Vagina (tissue), 2 donors: ENCODE measurements at regions not wholly inside any gene's neighbourhood (a gene's known extent, or its start where the extent isn't known, plus 50 kb on each side); places are given as distances from the start of the nearest gene placed in this dataset.

Source experiments
- DNase-seq, 2 donors: peaks; one replicate each; pipeline ENCODE4 v3.0.0-alpha.2; 2017; ENCODE audit errors: extremely low spot score in 2 of 2
- H3K27ac ChIP-seq: fragments of 200-600 bp; sonication (generic); one replicate; pipeline ENCODE4 v1.5.1; 2019
- H3K27me3 ChIP-seq: fragments of 200-600 bp; sonication (generic); one replicate; pipeline ENCODE4 v1.5.1; 2019
- H3K36me3 ChIP-seq, 2 donors: fragments of 200-600 bp; sonication (generic); one replicate each; pipeline ENCODE4 v1.5.1; 2017 to 2019
- H3K4me1 ChIP-seq: fragments of 200-600 bp; sonication (generic); one replicate; pipeline ENCODE4 v1.5.1; 2019
- H3K4me3 ChIP-seq, 2 donors: fragments of 200-600 bp; sonication (generic); 1 replicate in 1 of 2; 2 replicates in 1 of 2; pipeline ENCODE4 v1.5.1; 2016 to 2019
- H3K9me3 ChIP-seq: fragments of 200-600 bp; sonication (generic); one replicate; pipeline ENCODE4 v1.5.1; 2019
- POLR2A ChIP-seq, 2 donors: fragments of 450-650 bp; IDR thresholded peaks; one replicate each; pipeline ENCODE4 v1.6.1; 2017; ENCODE audit warnings: antibody characterized with exemption in 2 of 2, mild to moderate bottlenecking in 2 of 2, moderate library complexity in 2 of 2
- POLR2AphosphoS5 ChIP-seq, 2 donors: sonication (generic); formaldehyde crosslinking; IDR thresholded peaks; one replicate each; pipeline ENCODE4 v1.9.0; 2017; ENCODE audit warnings: antibody characterized with exemption in 2 of 2, mild to moderate bottlenecking in 2 of 2, low read depth in 1 of 2; ENCODE audit not compliant: insufficient read depth in 1 of 2
- intact Hi-C: fragments of 100-400 bp; cut with DNase I; formaldehyde crosslinking; loops from one replicate; pipeline ENCODE4 v1.15.1; 2023
- TF ChIP-seq, protein P1 (sequence below), 3 experiments: fragments of 450-650 bp in 2 of 3; fragments of 200-600 bp in 1 of 3; sonication (generic) in 1 of 3; IDR thresholded peaks; one replicate each; pipeline ENCODE4 v1.5.1; 2017 to 2019; ENCODE audit warnings: antibody characterized with exemption in 3 of 3, mild to moderate bottlenecking in 2 of 3, moderate library complexity in 2 of 3

DNA sequence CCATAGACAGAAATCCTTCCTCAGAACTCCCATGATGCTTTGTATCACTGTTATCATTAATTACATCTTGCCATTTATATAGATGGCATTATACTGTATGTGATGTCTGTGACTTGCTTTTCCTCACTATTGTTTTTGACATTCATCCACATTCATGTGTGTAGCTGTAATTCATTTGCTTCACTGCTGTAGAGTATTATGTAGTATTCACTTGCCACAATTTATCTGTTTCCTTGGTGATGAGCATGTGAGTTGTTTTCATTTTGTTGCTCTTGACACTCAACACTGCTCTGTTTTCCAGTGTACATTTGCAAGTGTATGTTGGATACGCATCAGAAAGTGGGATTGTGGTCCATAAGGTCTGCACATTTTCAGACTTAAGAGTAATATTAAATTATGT is 328.6 kb upstream of the C11orf87 start:
- H3K27me3 ChIP-seq = no peaks in the 10 kb centered on the region
- no peak overlapping the region for H3K27ac ChIP-seq
- TF ChIP-seq, protein P1, sequence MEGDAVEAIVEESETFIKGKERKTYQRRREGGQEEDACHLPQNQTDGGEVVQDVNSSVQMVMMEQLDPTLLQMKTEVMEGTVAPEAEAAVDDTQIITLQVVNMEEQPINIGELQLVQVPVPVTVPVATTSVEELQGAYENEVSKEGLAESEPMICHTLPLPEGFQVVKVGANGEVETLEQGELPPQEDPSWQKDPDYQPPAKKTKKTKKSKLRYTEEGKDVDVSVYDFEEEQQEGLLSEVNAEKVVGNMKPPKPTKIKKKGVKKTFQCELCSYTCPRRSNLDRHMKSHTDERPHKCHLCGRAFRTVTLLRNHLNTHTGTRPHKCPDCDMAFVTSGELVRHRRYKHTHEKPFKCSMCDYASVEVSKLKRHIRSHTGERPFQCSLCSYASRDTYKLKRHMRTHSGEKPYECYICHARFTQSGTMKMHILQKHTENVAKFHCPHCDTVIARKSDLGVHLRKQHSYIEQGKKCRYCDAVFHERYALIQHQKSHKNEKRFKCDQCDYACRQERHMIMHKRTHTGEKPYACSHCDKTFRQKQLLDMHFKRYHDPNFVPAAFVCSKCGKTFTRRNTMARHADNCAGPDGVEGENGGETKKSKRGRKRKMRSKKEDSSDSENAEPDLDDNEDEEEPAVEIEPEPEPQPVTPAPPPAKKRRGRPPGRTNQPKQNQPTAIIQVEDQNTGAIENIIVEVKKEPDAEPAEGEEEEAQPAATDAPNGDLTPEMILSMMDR (IDR thresholded peaks at IDR 0.05) = no peak
- no peak for TF ChIP-seq POLR2A (IDR thresholded peaks at IDR 0.05)
- no peak for TF ChIP-seq POLR2AphosphoS5 (IDR thresholded peaks at IDR 0.05; ENCODE audit: insufficient read depth in 1 of 2, low read depth in 1 of 2)
- H3K4me3 ChIP-seq = no peak overlapping the region
- no peaks in the 10 kb centered on the region for H3K4me1 ChIP-seq
- no peaks in the 10 kb centered on the region for H3K9me3 ChIP-seq
- no peak for DNase-seq
- intact Hi-C loops = no loop called here
- H3K36me3 ChIP-seq = no peaks in the 10 kb centered on the region

DNA sequence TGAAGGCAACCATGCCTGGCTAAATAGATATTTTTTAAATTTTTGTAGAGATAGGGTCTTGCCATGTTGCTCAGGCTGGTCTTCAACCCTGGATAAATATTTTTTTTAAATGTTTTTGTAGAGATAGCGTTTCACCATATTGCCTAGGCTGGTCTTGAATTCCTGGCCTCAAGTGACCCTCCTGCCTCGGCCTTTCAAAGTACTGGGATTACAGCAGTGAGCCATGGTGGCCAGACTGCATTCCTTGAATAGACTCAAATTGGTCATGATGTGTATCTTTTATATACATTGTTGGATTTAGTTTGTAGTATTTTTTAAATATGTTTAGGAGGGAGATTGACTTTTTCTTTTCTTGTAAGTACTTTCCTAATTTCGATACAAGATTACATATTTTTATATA is 325.7 kb upstream of the C11orf87 start:
- Histone ChIP-seq H3K4me1 (no peaks in the 10 kb centered on the region), H3K4me3 (no peak overlapping the region), H3K27ac (no peak overlapping the region), H3K36me3 (no peaks in the 10 kb centered on the region), H3K27me3 (no peaks in the 10 kb centered on the region), H3K9me3 (no peaks in the 10 kb centered on the region)
- no peak for TF ChIP-seq POLR2AphosphoS5 (IDR thresholded peaks at IDR 0.05; ENCODE audit: insufficient read depth in 1 of 2, low read depth in 1 of 2)
- TF ChIP-seq, protein P1 (IDR thresholded peaks at IDR 0.05) = no peak
- no peak for TF ChIP-seq POLR2A (IDR thresholded peaks at IDR 0.05)
- DNase-seq = no peak
- intact Hi-C loops = no loop called here

DNA sequence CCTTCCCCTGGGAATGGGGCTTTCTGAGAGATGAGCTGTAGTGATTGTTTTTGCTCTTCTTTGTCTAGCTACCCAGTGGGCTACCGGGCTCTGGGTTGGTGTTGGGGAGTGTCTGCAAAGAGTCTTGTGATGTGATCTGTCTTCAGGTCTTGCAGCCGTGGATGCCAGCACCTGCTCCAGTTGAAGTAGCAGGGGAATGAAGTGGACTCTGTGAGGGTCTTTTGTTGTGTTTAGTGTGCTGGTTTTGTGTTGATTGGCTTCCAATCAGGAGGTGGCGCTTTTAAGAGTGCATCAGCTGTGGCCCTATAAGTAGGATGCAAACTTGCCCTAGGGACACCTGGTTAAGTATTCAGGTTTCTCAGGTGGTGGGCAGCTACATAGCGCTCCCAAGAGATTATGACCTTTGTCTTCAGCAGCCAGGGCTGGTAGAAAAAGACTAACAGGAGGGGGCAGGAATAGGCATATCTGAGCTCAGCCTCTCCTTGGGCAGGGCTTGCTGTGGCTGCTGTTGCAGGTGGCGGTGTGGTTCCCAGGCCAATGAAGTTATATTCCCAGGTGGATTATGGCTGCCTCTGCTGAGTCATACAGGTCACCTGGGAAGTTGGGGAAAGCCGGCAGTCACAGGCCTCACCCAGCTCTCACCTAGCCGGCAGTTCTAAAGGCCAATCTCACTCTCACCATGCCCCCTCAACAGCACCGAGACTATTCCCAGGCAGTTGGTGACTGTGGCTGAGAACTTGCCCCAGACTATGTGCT is 315.7 kb upstream of the C11orf87 start:
- H3K27me3 ChIP-seq = no peaks in the 10 kb centered on the region
- no peaks in the 10 kb centered on the region for H3K4me1 ChIP-seq
- no peak overlapping the region for H3K27ac ChIP-seq
- no peaks in the 10 kb centered on the region for H3K36me3 ChIP-seq
- no peak overlapping the region for H3K4me3 ChIP-seq
- no peaks in the 10 kb centered on the region for H3K9me3 ChIP-seq
- DNase-seq = no peak
- TF ChIP-seq POLR2A (IDR thresholded peaks at IDR 0.05) = no peak
- intact Hi-C loops = no loop called here

DNA sequence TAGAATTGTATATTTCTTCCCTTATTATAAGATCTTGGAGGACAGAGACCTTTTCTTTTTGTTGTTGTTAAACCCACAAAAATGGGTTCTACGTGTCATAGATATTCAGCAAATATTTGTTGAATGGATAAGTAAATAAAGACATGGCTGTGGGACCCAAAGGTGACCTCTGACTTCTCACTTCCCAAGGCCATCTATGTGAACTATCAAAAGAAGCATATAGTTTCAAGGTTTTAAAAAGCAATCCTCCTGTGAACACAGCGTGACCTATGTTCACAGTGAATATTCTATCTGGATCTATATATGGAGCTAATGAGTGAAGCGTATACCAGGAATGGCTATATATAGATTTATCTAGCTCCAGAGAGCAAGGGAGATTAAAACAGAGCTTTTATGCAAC is 312.8 kb upstream of the C11orf87 start:
- DNase-seq = no peak
- TF ChIP-seq POLR2AphosphoS5 (IDR thresholded peaks at IDR 0.05; ENCODE audit: insufficient read depth in 1 of 2, low read depth in 1 of 2) = no peak
- TF ChIP-seq, protein P1 (IDR thresholded peaks at IDR 0.05) = no peak
- no peaks in the 10 kb centered on the region for H3K9me3 ChIP-seq
- no peak overlapping the region for H3K27ac ChIP-seq
- H3K27me3 ChIP-seq = no peaks in the 10 kb centered on the region
- no peaks in the 10 kb centered on the region for H3K36me3 ChIP-seq
- no peak overlapping the region for H3K4me3 ChIP-seq
- H3K4me1 ChIP-seq = no peaks in the 10 kb centered on the region
- intact Hi-C loops = no loop called here

DNA sequence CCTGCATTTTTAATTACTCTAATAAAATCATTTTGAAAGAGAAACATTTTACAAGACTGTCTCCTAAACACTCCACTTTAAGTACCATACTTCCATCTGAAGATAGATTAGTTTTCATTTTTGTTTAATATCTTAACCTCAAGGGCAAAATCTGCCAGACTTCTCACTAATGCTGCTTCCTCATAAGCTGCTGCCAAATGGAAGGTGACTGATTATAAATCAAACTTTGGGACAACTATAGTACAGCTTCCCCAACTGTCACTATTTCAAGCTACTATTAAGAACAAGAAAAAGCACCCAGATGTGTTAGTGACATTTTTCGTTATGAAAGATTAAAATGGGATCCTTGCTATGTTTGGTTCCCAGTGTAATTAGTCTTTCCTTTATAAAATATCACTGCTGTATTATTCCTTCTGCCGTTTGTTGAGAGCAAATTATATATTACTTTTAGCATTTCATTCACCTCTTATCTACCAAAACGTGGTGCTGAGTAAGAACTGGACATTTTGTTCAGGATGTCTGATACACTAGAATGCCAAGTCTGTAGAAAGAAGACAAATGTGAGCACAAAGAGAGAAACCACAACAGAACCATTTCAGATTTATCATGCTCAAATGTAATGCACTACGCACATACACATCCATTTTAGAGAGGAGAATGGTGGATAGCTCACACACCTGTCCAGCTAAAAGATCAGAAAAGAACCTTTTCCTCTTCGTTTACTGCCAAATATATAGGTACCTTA is 312.2 kb upstream of the C11orf87 start:
- no peak overlapping the region for H3K27ac ChIP-seq
- DNase-seq = no peak
- no peaks in the 10 kb centered on the region for H3K4me1 ChIP-seq
- TF ChIP-seq, protein P1 (IDR thresholded peaks at IDR 0.05) = no peak
- TF ChIP-seq POLR2AphosphoS5 (IDR thresholded peaks at IDR 0.05; ENCODE audit: insufficient read depth in 1 of 2, low read depth in 1 of 2) = no peak
- TF ChIP-seq POLR2A (IDR thresholded peaks at IDR 0.05) = no peak
- intact Hi-C loops = no loop called here
- no peaks in the 10 kb centered on the region for H3K9me3 ChIP-seq
- no peak overlapping the region for H3K4me3 ChIP-seq
- no peaks in the 10 kb centered on the region for H3K36me3 ChIP-seq
- no peaks in the 10 kb centered on the region for H3K27me3 ChIP-seq
